Lower leg skin (tissue), 4 donors: ENCODE measurements at regions not wholly inside any gene's neighbourhood (a gene's known extent, or its start where the extent isn't known, plus 50 kb on each side); places are given as distances from the start of the nearest gene placed in this dataset.

Experiments used
- DNase-seq, 2 donors: peaks; one replicate each; pipeline ENCODE4 v3.0.0-alpha.2; 2019; ENCODE audit warnings: low spot score in 2 of 2
- H3K4me3 ChIP-seq: fragments of 200-600 bp; sonication (generic); 2 replicates; pipeline ENCODE4 v1.5.1; 2017; ENCODE audit warnings: mild to moderate bottlenecking, low read depth; ENCODE audit not compliant: poor library complexity, severe bottlenecking
- CTCF ChIP-seq, 3 donors: fragments of 450-650 bp; IDR thresholded peaks; one replicate each; pipeline ENCODE4 v1.5.1; 2016; ENCODE audit warnings: antibody characterized with exemption in 3 of 3, mild to moderate bottlenecking in 3 of 3, moderate library complexity in 2 of 3
- POLR2A ChIP-seq, 2 donors: fragments of 450-650 bp; IDR thresholded peaks; one replicate each; pipeline ENCODE4 v1.6.1; 2016 to 2017; ENCODE audit warnings: antibody characterized with exemption in 2 of 2, mild to moderate bottlenecking in 1 of 2, moderate library complexity in 1 of 2
- WGBS, 2 donors: methylation state at CpG; one replicate each; pipeline ENCODE4 v1.1.5; 2018; 5-methylcytosine and 5-hydroxymethylcytosine counted together
- intact Hi-C: fragments of 100-400 bp; cut with DNase I; formaldehyde crosslinking; loops from one replicate; pipeline ENCODE4 v1.15.0; 2023; ENCODE audit warnings: low total_unique reads

GRCh38 chr4:41427306-41427882, 110.6 kb upstream of the LIMCH1 start:
- no peak overlapping the region for H3K4me3 ChIP-seq
- intact Hi-C loops: no loop called here
- TF ChIP-seq POLR2A (IDR thresholded peaks at IDR 0.05): no peak
- TF ChIP-seq CTCF (IDR thresholded peaks at IDR 0.05): no peak
- WGBS, 2 donors: 69 to 74% methylated on average over 7 of the region's 7 CpGs
- no peak for DNase-seq

- H3K4me3 ChIP-seq: no peak overlapping the region
- WGBS, 2 donors: 64 to 68% methylated on average over 3 of the region's 3 CpGs
- TF ChIP-seq POLR2A (IDR thresholded peaks at IDR 0.05) (no peak), CTCF (IDR thresholded peaks at IDR 0.05) (no peak)
- intact Hi-C loops: no loop called here
- no peak for DNase-seq
Measured at GRCh38 chr4:41427931-41428600, 109.9 kb upstream of the LIMCH1 start.

GRCh38 chr4:41428601-41429279, 109.2 kb upstream of the LIMCH1 start:
- 66 to 70% methylated on average over 8 of the region's 8 CpGs for WGBS, 2 donors
- intact Hi-C loops: no loop called here
- TF ChIP-seq POLR2A (IDR thresholded peaks at IDR 0.05) (no peak), CTCF (IDR thresholded peaks at IDR 0.05) (no peak)

GRCh38 chr4:41429280-41429669, 108.7 kb upstream of the LIMCH1 start:
- H3K4me3 ChIP-seq: no peak overlapping the region
- 70 to 85% methylated on average over 5 of the region's 5 CpGs for WGBS, 2 donors
- intact Hi-C loops: no loop called here
- DNase-seq: no peak
- no peak for TF ChIP-seq POLR2A (IDR thresholded peaks at IDR 0.05)
- no peak for TF ChIP-seq CTCF (IDR thresholded peaks at IDR 0.05)

More at GRCh38 chr4:41428601-41429279, 109.2 kb upstream of the LIMCH1 start:
- no peak overlapping the region for H3K4me3 ChIP-seq
- no peak for DNase-seq

- 52 to 71% methylated on average over 1 of the region's 1 CpG for WGBS, 2 donors
- no peak for DNase-seq
- H3K4me3 ChIP-seq: no peak overlapping the region
- no peak for TF ChIP-seq POLR2A (IDR thresholded peaks at IDR 0.05)
- no peak for TF ChIP-seq CTCF (IDR thresholded peaks at IDR 0.05)
- intact Hi-C loops: no loop called here
Measured at GRCh38 chr4:41430792-41431191, 107.2 kb upstream of the LIMCH1 start.
